ENCODE measurements at regions not wholly inside any gene's neighbourhood (a gene's known extent, or its start where the extent isn't known, plus 50 kb on each side); places are given as distances from the start of the nearest gene placed in this dataset.

- TF ChIP-seq, protein P1, sequence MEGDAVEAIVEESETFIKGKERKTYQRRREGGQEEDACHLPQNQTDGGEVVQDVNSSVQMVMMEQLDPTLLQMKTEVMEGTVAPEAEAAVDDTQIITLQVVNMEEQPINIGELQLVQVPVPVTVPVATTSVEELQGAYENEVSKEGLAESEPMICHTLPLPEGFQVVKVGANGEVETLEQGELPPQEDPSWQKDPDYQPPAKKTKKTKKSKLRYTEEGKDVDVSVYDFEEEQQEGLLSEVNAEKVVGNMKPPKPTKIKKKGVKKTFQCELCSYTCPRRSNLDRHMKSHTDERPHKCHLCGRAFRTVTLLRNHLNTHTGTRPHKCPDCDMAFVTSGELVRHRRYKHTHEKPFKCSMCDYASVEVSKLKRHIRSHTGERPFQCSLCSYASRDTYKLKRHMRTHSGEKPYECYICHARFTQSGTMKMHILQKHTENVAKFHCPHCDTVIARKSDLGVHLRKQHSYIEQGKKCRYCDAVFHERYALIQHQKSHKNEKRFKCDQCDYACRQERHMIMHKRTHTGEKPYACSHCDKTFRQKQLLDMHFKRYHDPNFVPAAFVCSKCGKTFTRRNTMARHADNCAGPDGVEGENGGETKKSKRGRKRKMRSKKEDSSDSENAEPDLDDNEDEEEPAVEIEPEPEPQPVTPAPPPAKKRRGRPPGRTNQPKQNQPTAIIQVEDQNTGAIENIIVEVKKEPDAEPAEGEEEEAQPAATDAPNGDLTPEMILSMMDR (IDR thresholded peaks at IDR 0.05), result no peak
- TF ChIP-seq POLR2A (IDR thresholded peaks at IDR 0.05), result no peak
Measured at GRCh38 chr16:6828690-6829089, 504.0 kb upstream of the RBFOX1 start.

Measured in heart left ventricle (tissue), 13 donors.